Tibial nerve (tissue), 4 donors: ENCODE measurements at regions not wholly inside any gene's neighbourhood (a gene's known extent, or its start where the extent isn't known, plus 50 kb on each side); places are given as distances from the start of the nearest gene placed in this dataset.

ENCODE experiments used
- CTCF ChIP-seq, 5 experiments: fragments of 200-600 bp in 3 of 5; fragments of 450-650 bp in 2 of 5; sonication (generic) in 3 of 5; IDR thresholded peaks; one replicate each; pipeline ENCODE4 v1.5.1; 2016 to 2019; ENCODE audit warnings: antibody characterized with exemption in 5 of 5, mild to moderate bottlenecking in 3 of 5, moderate library complexity in 2 of 5
- EP300 ChIP-seq, 2 donors: sonication (generic); formaldehyde crosslinking; IDR thresholded peaks; one replicate each; pipeline ENCODE4 v1.6.1; 2017; ENCODE audit warnings: antibody characterized with exemption in 2 of 2, mild to moderate bottlenecking in 1 of 2
- POLR2A ChIP-seq, 2 donors: fragments of 450-650 bp; IDR thresholded peaks; one replicate each; pipeline ENCODE4 v1.6.1; 2017; ENCODE audit warnings: antibody characterized with exemption in 2 of 2, mild to moderate bottlenecking in 2 of 2, moderate library complexity in 2 of 2

GRCh38 chr4:81557306-81557705 lies 85.6 kb upstream of the RASGEF1B start:
- TF ChIP-seq CTCF (IDR thresholded peaks at IDR 0.05) (no peak), POLR2A (IDR thresholded peaks at IDR 0.05) (no peak), EP300 (IDR thresholded peaks at IDR 0.05) (no peak)
